ENCODE measurements at regions not wholly inside any gene's neighbourhood (a gene's known extent, or its start where the extent isn't known, plus 50 kb on each side); places are given as distances from the start of the nearest gene placed in this dataset.

GRCh38 chr5:156197042-156197635, 129.8 kb upstream of the SGCD start:
- Histone ChIP-seq H3K27ac (no peak overlapping the region), H3K4me3 (ENCODE audit: low read depth, low read length) (no peak overlapping the region), H3K36me3 (no peaks in the 10 kb centered on the region), H3K9me3 (ENCODE audit: severe bottlenecking) (no peaks in the 10 kb centered on the region), H3K27me3 (ENCODE audit: insufficient read depth, low read depth, severe bottlenecking) (no peaks in the 10 kb centered on the region)
- DNase-seq: no peak
- no peak for TF ChIP-seq CTCF (IDR thresholded peaks at IDR 0.05; ENCODE audit: low read depth, low read length)

GRCh38 chr5:156199045-156199444, 127.9 kb upstream of the SGCD start:
- no peak overlapping the region for H3K27ac ChIP-seq
- H3K27me3 ChIP-seq (ENCODE audit: insufficient read depth, low read depth, severe bottlenecking): no peaks in the 10 kb centered on the region

GRCh38 chr5:156200938-156201787, 125.8 kb upstream of the SGCD start:
- no peak for DNase-seq
- H3K27ac ChIP-seq: no peak overlapping the region
- H3K36me3 ChIP-seq: no peaks in the 10 kb centered on the region
- H3K9me3 ChIP-seq (ENCODE audit: severe bottlenecking): no peaks in the 10 kb centered on the region
- no peak overlapping the region for H3K4me3 ChIP-seq (ENCODE audit: low read depth, low read length)
- no peaks in the 10 kb centered on the region for H3K27me3 ChIP-seq (ENCODE audit: insufficient read depth, low read depth, severe bottlenecking)
- no peak for TF ChIP-seq CTCF (IDR thresholded peaks at IDR 0.05; ENCODE audit: low read depth, low read length)

More at GRCh38 chr5:156199045-156199444, 127.9 kb upstream of the SGCD start:
- H3K36me3 ChIP-seq: no peaks in the 10 kb centered on the region
- no peak for DNase-seq
- no peak for TF ChIP-seq CTCF (IDR thresholded peaks at IDR 0.05; ENCODE audit: low read depth, low read length)
- H3K9me3 ChIP-seq (ENCODE audit: severe bottlenecking): no peaks in the 10 kb centered on the region
- H3K4me3 ChIP-seq (ENCODE audit: low read depth, low read length): no peak overlapping the region

- H3K27ac ChIP-seq: no peak overlapping the region
Measured at GRCh38 chr5:156201788-156202403, 125.1 kb upstream of the SGCD start.

GRCh38 chr5:156208271-156208670, 118.7 kb upstream of the SGCD start:
- H3K36me3 ChIP-seq: no peaks in the 10 kb centered on the region
- no peak for DNase-seq
- no peak overlapping the region for H3K4me3 ChIP-seq (ENCODE audit: low read depth, low read length)
- no peaks in the 10 kb centered on the region for H3K27me3 ChIP-seq (ENCODE audit: insufficient read depth, low read depth, severe bottlenecking)
- no peak overlapping the region for H3K27ac ChIP-seq
- no peak for TF ChIP-seq CTCF (IDR thresholded peaks at IDR 0.05; ENCODE audit: low read depth, low read length)
- peaks cover 2% of the 10 kb centered on the region for H3K9me3 ChIP-seq (ENCODE audit: severe bottlenecking)

More at GRCh38 chr5:156201788-156202403, 125.1 kb upstream of the SGCD start:
- Histone ChIP-seq H3K27me3 (ENCODE audit: insufficient read depth, low read depth, severe bottlenecking) (no peaks in the 10 kb centered on the region), H3K9me3 (ENCODE audit: severe bottlenecking) (no peaks in the 10 kb centered on the region), H3K4me3 (ENCODE audit: low read depth, low read length) (no peak overlapping the region), H3K36me3 (no peaks in the 10 kb centered on the region)
- no peak for TF ChIP-seq CTCF (IDR thresholded peaks at IDR 0.05; ENCODE audit: low read depth, low read length)
- DNase-seq: no peak

Measured in WERI-Rb-1 (cell line).